Colonic mucosa (tissue), 4 donors: ENCODE measurements at regions not wholly inside any gene's neighbourhood (a gene's known extent, or its start where the extent isn't known, plus 50 kb on each side); places are given as distances from the start of the nearest gene placed in this dataset.

ENCODE experiments used
- DNase-seq: peaks from one replicate; pipeline ENCODE4 v3.0.0-alpha.2; 2020
- H3K27ac ChIP-seq: fragments of 200-600 bp; one replicate; pipeline ENCODE4 v1.8.0; 2021
- H3K27me3 ChIP-seq: fragments of 200-600 bp; one replicate; pipeline ENCODE4 v1.8.0; 2021
- H3K36me3 ChIP-seq: fragments of 200-600 bp; one replicate; pipeline ENCODE4 v1.8.0; 2021
- H3K4me1 ChIP-seq: fragments of 200-600 bp; one replicate; pipeline ENCODE4 v1.8.0; 2021; ENCODE audit warnings: mild to moderate bottlenecking
- H3K4me3 ChIP-seq: fragments of 200-600 bp; one replicate; pipeline ENCODE4 v1.8.0; 2021
- H3K9ac ChIP-seq, 2 donors: one replicate each; pipeline ENCODE4 v1.7.0; 2013; ENCODE audit warnings: control low read depth in 2 of 2, low read depth in 2 of 2, low read length in 2 of 2
- H3K9me3 ChIP-seq: fragments of 200-600 bp; one replicate; pipeline ENCODE4 v1.8.0; 2021
- intact Hi-C: fragments of 100-400 bp; cut with DNase I; formaldehyde crosslinking; loops from one replicate; pipeline ENCODE4 v1.14.1; 2022
- TF ChIP-seq, protein P1 (sequence below): fragments of 200-600 bp; IDR thresholded peaks from one replicate; pipeline ENCODE4 v1.8.0; 2022; ENCODE audit warnings: antibody characterized with exemption, mild to moderate bottlenecking
- donor health status: healthy.
- donor health status: DM: no; HTN: no; CAD: no.
- donor health status: DM: no; HTN: no; CAD: no.

DNA sequence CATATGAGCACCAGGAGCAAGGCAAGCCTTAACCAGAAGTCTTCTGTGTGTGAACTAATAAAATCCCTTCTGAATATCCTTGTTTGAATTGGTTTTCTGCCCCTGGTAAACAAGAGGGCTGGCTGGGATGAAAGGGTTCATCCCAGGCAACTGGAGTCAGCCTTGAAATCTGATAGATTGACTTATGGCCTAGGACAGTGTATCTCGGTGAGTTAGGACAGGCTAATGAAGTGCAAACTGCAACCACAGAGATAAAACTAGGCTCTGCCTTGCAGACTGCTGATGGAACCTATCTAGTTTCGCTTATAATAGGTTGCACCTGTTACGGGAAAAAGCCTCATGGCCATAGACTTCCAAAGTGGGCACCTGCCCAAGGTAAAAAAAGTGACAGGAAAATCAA is 451.9 kb upstream of the NOVA1 start:
- H3K4me3 ChIP-seq: no peak overlapping the region
- no peaks in the 10 kb centered on the region for H3K36me3 ChIP-seq
- no peak for DNase-seq
- no peaks in the 10 kb centered on the region for H3K27me3 ChIP-seq
- no peaks in the 10 kb centered on the region for H3K9me3 ChIP-seq
- TF ChIP-seq, protein P1, sequence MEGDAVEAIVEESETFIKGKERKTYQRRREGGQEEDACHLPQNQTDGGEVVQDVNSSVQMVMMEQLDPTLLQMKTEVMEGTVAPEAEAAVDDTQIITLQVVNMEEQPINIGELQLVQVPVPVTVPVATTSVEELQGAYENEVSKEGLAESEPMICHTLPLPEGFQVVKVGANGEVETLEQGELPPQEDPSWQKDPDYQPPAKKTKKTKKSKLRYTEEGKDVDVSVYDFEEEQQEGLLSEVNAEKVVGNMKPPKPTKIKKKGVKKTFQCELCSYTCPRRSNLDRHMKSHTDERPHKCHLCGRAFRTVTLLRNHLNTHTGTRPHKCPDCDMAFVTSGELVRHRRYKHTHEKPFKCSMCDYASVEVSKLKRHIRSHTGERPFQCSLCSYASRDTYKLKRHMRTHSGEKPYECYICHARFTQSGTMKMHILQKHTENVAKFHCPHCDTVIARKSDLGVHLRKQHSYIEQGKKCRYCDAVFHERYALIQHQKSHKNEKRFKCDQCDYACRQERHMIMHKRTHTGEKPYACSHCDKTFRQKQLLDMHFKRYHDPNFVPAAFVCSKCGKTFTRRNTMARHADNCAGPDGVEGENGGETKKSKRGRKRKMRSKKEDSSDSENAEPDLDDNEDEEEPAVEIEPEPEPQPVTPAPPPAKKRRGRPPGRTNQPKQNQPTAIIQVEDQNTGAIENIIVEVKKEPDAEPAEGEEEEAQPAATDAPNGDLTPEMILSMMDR: no peak
- intact Hi-C loops: no loop called here
- H3K27ac ChIP-seq: no peak overlapping the region
- no peaks in the 10 kb centered on the region for H3K4me1 ChIP-seq
- no peak overlapping the region for H3K9ac ChIP-seq

DNA sequence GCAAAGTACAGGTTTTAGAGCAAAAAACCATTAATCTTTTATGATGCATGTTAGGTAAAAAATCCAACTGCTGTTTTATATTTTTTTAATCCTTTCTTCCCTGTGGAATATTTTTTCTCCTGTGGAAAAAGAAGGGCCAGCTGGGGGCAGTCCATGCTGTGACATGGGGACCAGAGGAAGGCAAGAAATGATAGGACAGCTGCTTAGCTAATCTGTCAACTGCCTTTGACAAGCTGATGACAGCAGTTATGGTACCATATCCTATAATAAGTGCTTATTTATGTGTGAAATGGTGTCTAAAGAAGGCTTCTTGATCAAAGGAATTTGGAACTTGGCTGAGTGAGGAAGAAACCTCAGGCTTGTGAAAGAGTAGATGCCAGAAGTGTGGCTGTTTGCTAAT is 452.4 kb upstream of the NOVA1 start:
- Histone ChIP-seq H3K27me3 (no peaks in the 10 kb centered on the region), H3K9me3 (no peaks in the 10 kb centered on the region), H3K4me1 (no peaks in the 10 kb centered on the region), H3K36me3 (no peaks in the 10 kb centered on the region), H3K4me3 (no peak overlapping the region), H3K27ac (no peak overlapping the region), H3K9ac (no peak overlapping the region)
- intact Hi-C loops: no loop called here
- TF ChIP-seq, protein P1: no peak
- no peak for DNase-seq

DNA sequence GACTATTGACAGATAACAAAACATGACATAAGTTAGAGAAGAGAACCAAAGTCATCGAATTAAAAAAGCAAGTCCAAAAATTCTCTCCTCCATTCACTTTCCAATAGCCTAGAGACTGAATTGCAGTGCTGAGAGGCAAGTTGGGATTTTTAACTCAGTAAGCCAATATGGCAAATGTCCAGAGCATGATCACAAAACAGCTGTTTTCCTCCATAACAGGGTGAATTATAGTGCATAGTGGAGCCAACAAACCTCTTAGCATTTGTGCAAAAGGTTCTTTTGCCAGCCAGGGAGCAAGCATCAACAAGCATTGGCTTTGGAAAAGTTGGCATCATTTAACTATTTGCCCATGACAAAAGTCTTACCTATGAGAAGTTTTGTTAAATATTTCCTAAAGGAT is 458.8 kb upstream of the NOVA1 start:
- no peaks in the 10 kb centered on the region for H3K36me3 ChIP-seq
- no peak overlapping the region for H3K4me3 ChIP-seq
- TF ChIP-seq, protein P1: no peak
- no peak for DNase-seq
- H3K4me1 ChIP-seq: no peaks in the 10 kb centered on the region
- no peaks in the 10 kb centered on the region for H3K9me3 ChIP-seq
- intact Hi-C loops: no loop called here
- H3K27me3 ChIP-seq: no peaks in the 10 kb centered on the region
- no peak overlapping the region for H3K9ac ChIP-seq
- no peak overlapping the region for H3K27ac ChIP-seq

DNA sequence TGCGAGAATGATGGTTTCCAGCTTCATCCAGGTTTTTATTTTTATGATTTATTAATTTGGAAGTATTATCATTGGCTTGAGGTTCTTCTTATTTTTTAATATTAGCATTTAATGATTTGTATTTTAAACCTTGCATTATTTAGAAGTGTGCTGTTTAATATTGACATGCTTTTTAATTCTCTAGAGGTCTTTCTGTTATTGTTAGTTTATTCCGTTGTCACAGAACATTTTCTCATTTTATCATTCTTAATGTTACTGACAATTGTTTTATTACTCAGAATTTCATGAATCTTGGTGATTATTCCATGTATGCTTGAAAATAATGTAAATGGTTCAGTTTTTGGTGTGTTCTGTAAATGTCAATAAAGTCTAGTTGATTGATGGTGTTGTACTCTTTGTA is 463.5 kb upstream of the NOVA1 start:
- no peaks in the 10 kb centered on the region for H3K9me3 ChIP-seq
- no peak overlapping the region for H3K4me3 ChIP-seq
- H3K4me1 ChIP-seq: no peaks in the 10 kb centered on the region
- H3K27me3 ChIP-seq: no peaks in the 10 kb centered on the region
- intact Hi-C loops: no loop called here
- no peak overlapping the region for H3K27ac ChIP-seq
- H3K9ac ChIP-seq: no peak overlapping the region
- H3K36me3 ChIP-seq: no peaks in the 10 kb centered on the region
- no peak for DNase-seq
- TF ChIP-seq, protein P1: no peak

DNA sequence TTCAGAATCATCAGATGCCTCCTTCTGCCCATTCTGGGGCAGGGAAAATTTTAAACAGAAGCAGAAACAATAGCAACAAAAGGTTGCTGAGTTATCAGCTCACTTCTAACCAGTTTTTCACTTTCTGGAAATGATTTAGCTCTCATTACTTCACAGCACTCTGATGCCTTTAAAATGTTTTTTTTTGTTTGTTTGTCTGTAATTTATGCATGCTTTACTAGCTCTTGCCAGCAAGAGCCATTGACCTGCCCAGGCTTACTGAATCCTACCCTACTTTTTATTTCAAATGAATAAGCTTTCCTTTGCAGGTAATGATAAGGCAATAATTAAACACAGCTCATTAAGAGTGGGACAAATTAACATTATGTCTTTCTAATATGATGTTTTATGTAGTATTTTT is 466.1 kb upstream of the NOVA1 start:
- H3K9me3 ChIP-seq: no peaks in the 10 kb centered on the region

More for the DNA sequence above, 466.1 kb upstream of the NOVA1 start:
- no peak for DNase-seq
- Histone ChIP-seq H3K9ac (no peak overlapping the region), H3K27me3 (no peaks in the 10 kb centered on the region), H3K4me1 (no peaks in the 10 kb centered on the region), H3K27ac (no peak overlapping the region), H3K4me3 (no peak overlapping the region), H3K36me3 (no peaks in the 10 kb centered on the region)
- intact Hi-C loops: no loop called here
- TF ChIP-seq, protein P1: no peak
